SK-N-SH (cell line): ENCODE measurements at regions not wholly inside any gene's neighbourhood (a gene's known extent, or its start where the extent isn't known, plus 50 kb on each side); places are given as distances from the start of the nearest gene placed in this dataset.

Source experiments
- CTCF ChIA-PET: fragments of 300-600, 350-600 bp; formaldehyde crosslinking; extraction: SDS; loops from one replicate; lab custom pipeline; 2021; lab: Yijun Ruan, JAX
- POLR2A ChIA-PET: fragments of 350-600 bp; sonication (Branson Sonifier 250); formaldehyde crosslinking; extraction: SDS; loops from one replicate; lab custom pipeline; 2020; ENCODE audit warnings: antibody characterized with exemption, inconsistent platforms; lab: Yijun Ruan, JAX
- DNase-seq: peaks from one replicate; pipeline ENCODE4 v3.0.0; 2012
- H2AFZ ChIP-seq: fragments of 200-600 bp; sonication (generic); 2 replicates; pipeline ENCODE4 v1.8.1; 2016; ENCODE audit warnings: antibody characterized with exemption, mild to moderate bottlenecking, low read depth
- H3F3A ChIP-seq: fragments of 200-600 bp; sonication (generic); replicated peaks from 2 replicates; pipeline ENCODE3; 2016; ENCODE audit warnings: antibody characterized with exemption, mild to moderate bottlenecking; ENCODE audit not compliant: insufficient read depth
- H3K27ac ChIP-seq, 2 experiments: fragments of 200-500 bp in 1 of 2; fragments of 200-600 bp in 1 of 2; sonication (Bioruptor generic) in 1 of 2; sonication (generic), shearing (Covaris generic) in 1 of 2; 2 replicates each; pipeline versions ENCODE4 v1.5.1 to v1.6.1; 2014 to 2016; ENCODE audit warnings: low read depth in 2 of 2, inconsistent platforms in 1 of 2, low read length in 1 of 2, mild to moderate bottlenecking in 1 of 2, mixed read lengths in 1 of 2
- H3K27me3 ChIP-seq: fragments of 200-600 bp; sonication (generic), shearing (Covaris generic); 2 replicates; pipeline ENCODE4 v1.6.1; 2016; ENCODE audit warnings: mixed run types; ENCODE audit not compliant: insufficient read depth
- H3K36me3 ChIP-seq, 2 experiments: fragments of 200-500 bp in 1 of 2; fragments of 200-600 bp in 1 of 2; sonication (Bioruptor generic) in 1 of 2; sonication (generic) in 1 of 2; replicated peaks in 1 of 2; 2 replicates each; pipeline versions ENCODE3 to v1.5.1; 2014 to 2016; ENCODE audit warnings: low read length in 1 of 2, mild to moderate bottlenecking in 1 of 2; ENCODE audit not compliant: insufficient read depth in 2 of 2, control insufficient read depth in 1 of 2
- H3K4me1 ChIP-seq, 2 experiments: fragments of 200-500 bp in 1 of 2; fragments of 200-600 bp in 1 of 2; sonication (Bioruptor generic) in 1 of 2; sonication (generic), shearing (Covaris generic) in 1 of 2; 2 replicates each; pipeline versions ENCODE4 v1.5.1 to v1.6.1; 2014 to 2016; ENCODE audit warnings: low read depth in 1 of 2, low read length in 1 of 2, mixed run types in 1 of 2; ENCODE audit not compliant: insufficient read depth in 2 of 2, control insufficient read depth in 1 of 2
- H3K4me2 ChIP-seq: fragments of 200-600 bp; sonication (generic), shearing (Covaris generic); 2 replicates; pipeline ENCODE4 v1.6.1; 2017; ENCODE audit warnings: mixed run types
- H3K4me3 ChIP-seq, 2 experiments: fragments of 200-500 bp in 1 of 2; fragments of 200-600 bp in 1 of 2; sonication (Bioruptor generic) in 1 of 2; sonication (generic), shearing (Covaris generic) in 1 of 2; 2 replicates each; pipeline versions ENCODE4 v1.5.1 to v1.8.1; 2014 to 2016; ENCODE audit warnings: low read depth in 2 of 2, inconsistent platforms in 1 of 2, low read length in 1 of 2, mild to moderate bottlenecking in 1 of 2, mixed read lengths in 1 of 2, moderate library complexity in 1 of 2
- H3K79me2 ChIP-seq: fragments of 200-600 bp; sonication (generic); 2 replicates; pipeline ENCODE4 v1.8.1; 2017; ENCODE audit warnings: mild to moderate bottlenecking; ENCODE audit not compliant: insufficient read depth
- H3K9ac ChIP-seq: fragments of 200-600 bp; sonication (generic); 2 replicates; pipeline ENCODE4 v1.6.1; 2017; ENCODE audit warnings: mixed run types
- H3K9me2 ChIP-seq: fragments of 200-600 bp; sonication (generic); 2 replicates; pipeline ENCODE4 v1.6.1; 2017; ENCODE audit warnings: mixed run types
- H3K9me3 ChIP-seq: fragments of 200-600 bp; sonication (generic); 2 replicates; pipeline ENCODE4 v1.6.1; 2017; ENCODE audit warnings: mixed run types, mild to moderate bottlenecking, moderate library complexity
- H4K20me1 ChIP-seq: fragments of 200-600 bp; sonication (generic); 2 replicates; pipeline ENCODE4 v1.6.1; 2017; ENCODE audit warnings: mild to moderate bottlenecking, mixed run types; ENCODE audit not compliant: insufficient read depth
- EZH2phosphoT487 ChIP-seq: fragments of 200-600 bp; sonication (generic); IDR thresholded peaks from 2 replicates; pipeline ENCODE4 v1.6.1; 2017; ENCODE audit warnings: low read depth, mixed run types, mild to moderate bottlenecking, antibody characterized with exemption, moderate library complexity, borderline replicate concordance
- FOSL2 ChIP-seq: IDR thresholded peaks from 2 replicates; pipeline ENCODE4 v1.4.0; 2012; ENCODE audit warnings: low read depth, mild to moderate bottlenecking, moderate library complexity, borderline replicate concordance
- FOXJ3 ChIP-seq: sonication (generic); formaldehyde crosslinking; IDR thresholded peaks from 2 replicates; pipeline ENCODE4 v1.5.1; 2020; ENCODE audit warnings: mild to moderate bottlenecking, missing genetic modification reagents
- IRF3 ChIP-seq: fragments of 150-350 bp; IDR thresholded peaks from 2 replicates; pipeline ENCODE4 v1.6.1; 2016; ENCODE audit warnings: mild to moderate bottlenecking, low read depth, low read length
- NRF1 ChIP-seq: IDR thresholded peaks from 2 replicates; pipeline ENCODE4 v1.6.1; 2012; ENCODE audit warnings: low read depth, mild to moderate bottlenecking, low read length
- POLR2AphosphoS5 ChIP-seq: IDR thresholded peaks from 2 replicates; pipeline ENCODE4 v1.6.1; 2012; ENCODE audit warnings: low read depth, low read length
- RAD21 ChIP-seq: IDR thresholded peaks from 2 replicates; pipeline ENCODE4 v1.6.1; 2012; ENCODE audit warnings: mild to moderate bottlenecking, low read length
- RFX5 ChIP-seq: IDR thresholded peaks from 2 replicates; pipeline ENCODE4 v1.6.1; 2012; ENCODE audit warnings: mild to moderate bottlenecking, improper control_type of control experiment, low read length
- SIN3A ChIP-seq: IDR thresholded peaks from 2 replicates; pipeline ENCODE4 v1.6.1; 2012; ENCODE audit warnings: low read depth, mild to moderate bottlenecking, low read length, moderate library complexity, borderline replicate concordance
- SMC3 ChIP-seq: IDR thresholded peaks from 2 replicates; pipeline ENCODE4 v1.6.1; 2012; ENCODE audit warnings: low read depth, low read length, improper control_type of control experiment
- TAF1 ChIP-seq: IDR thresholded peaks from 2 replicates; pipeline ENCODE4 v1.6.1; 2012; ENCODE audit warnings: low read depth, mild to moderate bottlenecking, low read length, moderate library complexity, borderline replicate concordance
- TEAD4 ChIP-seq: IDR thresholded peaks from 2 replicates; pipeline ENCODE4 v1.4.0; 2012; ENCODE audit warnings: mild to moderate bottlenecking, borderline replicate concordance; ENCODE audit not compliant: insufficient read depth
- USF2 ChIP-seq: fragments of 150-350 bp; IDR thresholded peaks from 2 replicates; pipeline ENCODE4 v1.6.1; 2017; ENCODE audit warnings: antibody characterized with exemption, low read length, low read depth, borderline replicate concordance
- YY1 ChIP-seq: IDR thresholded peaks from 2 replicates; pipeline ENCODE4 v1.4.0; 2012; ENCODE audit warnings: low read depth, mild to moderate bottlenecking
- WGBS: methylation state at CpG from one replicate; pipeline ENCODE4 v1.1.6; 2017; ENCODE audit warnings: low lambda C conversion rate; 5-methylcytosine and 5-hydroxymethylcytosine counted together
- TF ChIP-seq, protein P1 (sequence below): fragments of 200-600 bp; sonication (generic); IDR thresholded peaks from 2 replicates; pipeline ENCODE4 v1.6.1; 2017; ENCODE audit warnings: antibody characterized with exemption, mild to moderate bottlenecking, moderate library complexity
- TF ChIP-seq, protein P2 (sequence below): IDR thresholded peaks from 2 replicates; pipeline ENCODE4 v1.6.1; 2012; ENCODE audit warnings: mild to moderate bottlenecking, low read depth, low read length, moderate library complexity
- TF ChIP-seq, protein P3 (sequence below): IDR thresholded peaks from 2 replicates; pipeline ENCODE4; 2012

DNA sequence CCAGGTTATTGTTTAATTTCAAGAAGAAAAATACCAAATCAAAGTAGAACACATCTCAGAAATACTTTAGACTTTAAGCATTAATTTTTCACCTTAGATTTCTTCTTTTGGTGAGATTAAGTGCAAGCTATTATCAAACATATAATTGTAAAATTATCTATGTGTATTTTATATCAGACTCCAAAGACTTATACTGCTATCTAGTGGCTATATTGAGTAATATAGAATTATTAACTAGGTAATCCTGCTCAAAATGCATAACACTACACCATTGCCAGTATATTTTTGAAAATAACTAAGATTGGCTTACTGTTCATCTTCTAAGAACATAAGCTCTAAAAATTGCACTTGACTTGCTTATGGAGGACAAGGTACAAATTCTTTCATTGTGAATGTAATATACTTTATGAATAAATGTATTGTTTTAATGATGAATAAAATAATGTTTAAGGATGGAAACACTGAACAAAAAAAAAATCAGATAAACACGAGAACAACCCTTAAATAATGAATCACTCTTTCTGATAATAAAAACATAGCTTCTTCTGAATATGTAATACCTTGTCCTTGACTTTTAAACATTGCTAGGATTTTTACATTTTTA is 86.7 kb upstream of the GNAI1 start:
- POLR2A ChIA-PET = no interaction called here
- no peaks in the 10 kb centered on the region for H3K27me3 ChIP-seq
- no peaks in the 10 kb centered on the region for H3K79me2 ChIP-seq
- 28% methylated on average over 1 of the region's 1 CpG for WGBS
- CTCF ChIA-PET = interaction anchor here (0.6 to 5.7 kb wide), 56 partner anchors 9 to 1960 kb away, joined by 3 to 92 read pairs (median 4); no protein-coding TSS in a partner anchor
- no peaks in the 10 kb centered on the region for H3K36me3 ChIP-seq
- H3F3A ChIP-seq = no peaks in the 10 kb centered on the region
- no peaks in the 10 kb centered on the region for H4K20me1 ChIP-seq
- H3K4me3 ChIP-seq = no peak overlapping the region
- TF ChIP-seq EZH2phosphoT487 = no peak
- no peak for TF ChIP-seq USF2
- TF ChIP-seq YY1 = no peak
- peak; percentile 70 for TF ChIP-seq RAD21
- TF ChIP-seq, protein P1, sequence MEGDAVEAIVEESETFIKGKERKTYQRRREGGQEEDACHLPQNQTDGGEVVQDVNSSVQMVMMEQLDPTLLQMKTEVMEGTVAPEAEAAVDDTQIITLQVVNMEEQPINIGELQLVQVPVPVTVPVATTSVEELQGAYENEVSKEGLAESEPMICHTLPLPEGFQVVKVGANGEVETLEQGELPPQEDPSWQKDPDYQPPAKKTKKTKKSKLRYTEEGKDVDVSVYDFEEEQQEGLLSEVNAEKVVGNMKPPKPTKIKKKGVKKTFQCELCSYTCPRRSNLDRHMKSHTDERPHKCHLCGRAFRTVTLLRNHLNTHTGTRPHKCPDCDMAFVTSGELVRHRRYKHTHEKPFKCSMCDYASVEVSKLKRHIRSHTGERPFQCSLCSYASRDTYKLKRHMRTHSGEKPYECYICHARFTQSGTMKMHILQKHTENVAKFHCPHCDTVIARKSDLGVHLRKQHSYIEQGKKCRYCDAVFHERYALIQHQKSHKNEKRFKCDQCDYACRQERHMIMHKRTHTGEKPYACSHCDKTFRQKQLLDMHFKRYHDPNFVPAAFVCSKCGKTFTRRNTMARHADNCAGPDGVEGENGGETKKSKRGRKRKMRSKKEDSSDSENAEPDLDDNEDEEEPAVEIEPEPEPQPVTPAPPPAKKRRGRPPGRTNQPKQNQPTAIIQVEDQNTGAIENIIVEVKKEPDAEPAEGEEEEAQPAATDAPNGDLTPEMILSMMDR = peak; percentile 89
- TF ChIP-seq SMC3 = peak; percentile 38
- TF ChIP-seq RFX5 = no peak
- no peak for TF ChIP-seq NRF1
- TF ChIP-seq TAF1 = no peak
- no peak overlapping the region for H2AFZ ChIP-seq
- H3K9ac ChIP-seq = no peak overlapping the region
- no peaks in the 10 kb centered on the region for H3K9me3 ChIP-seq
- H3K4me2 ChIP-seq = no peak overlapping the region
- DNase-seq = peak; percentile 39
- no peaks in the 10 kb centered on the region for H3K9me2 ChIP-seq
- no peak overlapping the region for H3K27ac ChIP-seq
- no peaks in the 10 kb centered on the region for H3K4me1 ChIP-seq

DNA sequence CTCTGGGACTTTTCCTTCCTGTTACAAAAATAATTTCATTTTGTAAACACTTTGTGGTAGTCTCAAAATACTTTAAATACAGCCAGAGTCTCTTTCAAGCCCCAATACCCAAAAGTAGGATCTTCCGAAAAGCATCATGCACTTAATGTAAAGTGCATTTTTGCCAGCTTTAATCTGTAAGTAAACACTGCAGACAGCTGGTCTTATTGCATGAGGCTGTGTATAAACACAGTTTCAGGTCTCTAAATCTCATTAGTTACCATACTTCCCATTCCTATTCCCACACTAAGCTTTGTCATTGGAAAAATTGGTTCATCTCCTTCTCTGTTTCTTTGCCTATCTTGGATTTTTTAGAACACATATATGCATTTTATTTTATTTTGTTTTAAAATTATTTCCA is 87.6 kb upstream of the GNAI1 start:
- CTCF ChIA-PET = interaction anchor here (0.7 to 5.7 kb wide), 30 partner anchors 8 to 1545 kb away, joined by 3 to 92 read pairs (median 6); no protein-coding TSS in a partner anchor
- H3K4me1 ChIP-seq = no peaks in the 10 kb centered on the region
- no peaks in the 10 kb centered on the region for H3K9me2 ChIP-seq
- no peak overlapping the region for H3K9ac ChIP-seq
- no peaks in the 10 kb centered on the region for H3K36me3 ChIP-seq
- H3K4me2 ChIP-seq = no peak overlapping the region
- no peaks in the 10 kb centered on the region for H3K79me2 ChIP-seq
- TF ChIP-seq FOSL2 (no peak), IRF3 (no peak), YY1 (no peak), SIN3A (no peak), RAD21 (no peak), FOXJ3 (CRISPR knock-in tag) (no peak), TEAD4 (no peak), POLR2AphosphoS5 (no peak)
- TF ChIP-seq, protein P2, sequence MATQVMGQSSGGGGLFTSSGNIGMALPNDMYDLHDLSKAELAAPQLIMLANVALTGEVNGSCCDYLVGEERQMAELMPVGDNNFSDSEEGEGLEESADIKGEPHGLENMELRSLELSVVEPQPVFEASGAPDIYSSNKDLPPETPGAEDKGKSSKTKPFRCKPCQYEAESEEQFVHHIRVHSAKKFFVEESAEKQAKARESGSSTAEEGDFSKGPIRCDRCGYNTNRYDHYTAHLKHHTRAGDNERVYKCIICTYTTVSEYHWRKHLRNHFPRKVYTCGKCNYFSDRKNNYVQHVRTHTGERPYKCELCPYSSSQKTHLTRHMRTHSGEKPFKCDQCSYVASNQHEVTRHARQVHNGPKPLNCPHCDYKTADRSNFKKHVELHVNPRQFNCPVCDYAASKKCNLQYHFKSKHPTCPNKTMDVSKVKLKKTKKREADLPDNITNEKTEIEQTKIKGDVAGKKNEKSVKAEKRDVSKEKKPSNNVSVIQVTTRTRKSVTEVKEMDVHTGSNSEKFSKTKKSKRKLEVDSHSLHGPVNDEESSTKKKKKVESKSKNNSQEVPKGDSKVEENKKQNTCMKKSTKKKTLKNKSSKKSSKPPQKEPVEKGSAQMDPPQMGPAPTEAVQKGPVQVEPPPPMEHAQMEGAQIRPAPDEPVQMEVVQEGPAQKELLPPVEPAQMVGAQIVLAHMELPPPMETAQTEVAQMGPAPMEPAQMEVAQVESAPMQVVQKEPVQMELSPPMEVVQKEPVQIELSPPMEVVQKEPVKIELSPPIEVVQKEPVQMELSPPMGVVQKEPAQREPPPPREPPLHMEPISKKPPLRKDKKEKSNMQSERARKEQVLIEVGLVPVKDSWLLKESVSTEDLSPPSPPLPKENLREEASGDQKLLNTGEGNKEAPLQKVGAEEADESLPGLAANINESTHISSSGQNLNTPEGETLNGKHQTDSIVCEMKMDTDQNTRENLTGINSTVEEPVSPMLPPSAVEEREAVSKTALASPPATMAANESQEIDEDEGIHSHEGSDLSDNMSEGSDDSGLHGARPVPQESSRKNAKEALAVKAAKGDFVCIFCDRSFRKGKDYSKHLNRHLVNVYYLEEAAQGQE = no peak
- TF ChIP-seq, protein P3, sequence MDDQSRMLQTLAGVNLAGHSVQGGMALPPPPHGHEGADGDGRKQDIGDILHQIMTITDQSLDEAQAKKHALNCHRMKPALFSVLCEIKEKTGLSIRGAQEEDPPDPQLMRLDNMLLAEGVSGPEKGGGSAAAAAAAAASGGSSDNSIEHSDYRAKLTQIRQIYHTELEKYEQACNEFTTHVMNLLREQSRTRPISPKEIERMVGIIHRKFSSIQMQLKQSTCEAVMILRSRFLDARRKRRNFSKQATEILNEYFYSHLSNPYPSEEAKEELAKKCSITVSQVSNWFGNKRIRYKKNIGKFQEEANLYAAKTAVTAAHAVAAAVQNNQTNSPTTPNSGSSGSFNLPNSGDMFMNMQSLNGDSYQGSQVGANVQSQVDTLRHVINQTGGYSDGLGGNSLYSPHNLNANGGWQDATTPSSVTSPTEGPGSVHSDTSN = no peak
- TF ChIP-seq, all 33 proteins: peak for 0
- H4K20me1 ChIP-seq = no peaks in the 10 kb centered on the region
- no peak overlapping the region for H3K4me3 ChIP-seq
- no peak for DNase-seq
- H2AFZ ChIP-seq = peak overlapping the region; percentile 1; the same call in 1 of the 2 replicates
- no peaks in the 10 kb centered on the region for H3K27me3 ChIP-seq
- H3F3A ChIP-seq = no peaks in the 10 kb centered on the region
- no peaks in the 10 kb centered on the region for H3K9me3 ChIP-seq
- WGBS = 96% methylated on average over 1 of the region's 1 CpG
- H3K27ac ChIP-seq = no peak overlapping the region
- POLR2A ChIA-PET = no interaction called here
